ENCODE measurements at regions not wholly inside any gene's neighbourhood (a gene's known extent, or its start where the extent isn't known, plus 50 kb on each side); places are given as distances from the start of the nearest gene placed in this dataset.

DNA sequence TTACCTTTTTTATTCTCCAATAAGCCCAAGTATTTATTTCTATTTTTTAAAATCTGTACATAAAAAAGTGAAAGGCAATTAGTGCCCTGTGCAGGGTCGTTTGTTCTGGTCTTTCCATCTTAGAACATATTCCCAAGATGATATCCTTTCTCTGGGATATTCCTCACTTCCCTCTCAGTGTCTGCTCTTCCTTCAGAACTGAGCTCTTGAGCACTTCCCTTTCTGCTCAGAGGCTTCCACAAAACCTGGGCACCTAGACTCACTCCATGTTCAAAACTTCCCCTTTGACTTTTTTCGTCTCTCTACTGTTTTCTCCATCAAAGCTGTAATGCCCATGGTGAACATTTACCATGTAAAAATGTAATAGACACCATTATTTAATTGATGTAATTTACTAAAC is 296.5 kb upstream of the TCF4 start:
- ChIA-PET CTCF (interaction anchor here (0.8 kb wide), 2 partner anchors 23 to 650 kb away, joined by 3 read pairs; no protein-coding TSS in a partner anchor), POLR2A (no interaction called here)
- Histone ChIP-seq H3K9me3 (ENCODE audit: control insufficient read depth, insufficient read depth, low read depth, low read length) (no peaks in the 10 kb centered on the region), H3K4me3 (ENCODE audit: low read depth, low read length) (no peak overlapping the region), H3K36me3 (ENCODE audit: control insufficient read depth in 2 of 2, insufficient read depth in 1 of 2, low read length in 2 of 2) (no peaks in the 10 kb centered on the region), H3K27ac (ENCODE audit: extremely low read depth, low read depth, low read length) (no peak overlapping the region), H3K4me1 (ENCODE audit: control insufficient read depth, insufficient read depth, low read length) (no peaks in the 10 kb centered on the region)
- TF ChIP-seq ZNF791 (tag by site-specific recombination; IDR thresholded peaks at IDR 0.05) (no peak), ZBTB20 (tag by site-specific recombination; IDR thresholded peaks at IDR 0.05) (no peak), ZNF37A (tag by site-specific recombination; IDR thresholded peaks at IDR 0.05) (no peak), REPIN1 (tag by site-specific recombination; IDR thresholded peaks at IDR 0.05; ENCODE audit: low read depth) (no peak), ZNF311 (tag by site-specific recombination; IDR thresholded peaks at IDR 0.05; ENCODE audit: borderline replicate concordance) (no peak)

- TF ChIP-seq PBX3 (CRISPR knock-in tag; IDR thresholded peaks at IDR 0.05) = no peak
- no peak for TF ChIP-seq ZNF155 (tag by site-specific recombination; IDR thresholded peaks at IDR 0.05)
- TF ChIP-seq GLI4 (tag by site-specific recombination; IDR thresholded peaks at IDR 0.05) = no peak
- no peak for TF ChIP-seq PRDM1 (tag by site-specific recombination; IDR thresholded peaks at IDR 0.05)
- TF ChIP-seq ZBTB17 (tag by site-specific recombination; IDR thresholded peaks at IDR 0.05) = no peak
- no peak for TF ChIP-seq ZNF843 (tag by site-specific recombination; IDR thresholded peaks at IDR 0.05)
- no peak for TF ChIP-seq YY2 (tag by site-specific recombination; IDR thresholded peaks at IDR 0.05)
- no peak for TF ChIP-seq ZNF660 (tag by site-specific recombination; IDR thresholded peaks at IDR 0.05)
- no peak for TF ChIP-seq ZNF184 (tag by site-specific recombination; IDR thresholded peaks at IDR 0.05)
- no peak for TF ChIP-seq ZNF624 (tag by site-specific recombination; IDR thresholded peaks at IDR 0.05)
- TF ChIP-seq CTCF (tag by site-specific recombination; IDR thresholded peaks at IDR 0.05) = no peak
- TF ChIP-seq ZNF548 (tag by site-specific recombination; IDR thresholded peaks at IDR 0.05) = no peak
- TF ChIP-seq ZNF214 (tag by site-specific recombination; IDR thresholded peaks at IDR 0.05; ENCODE audit: borderline replicate concordance) = no peak
- no peak for TF ChIP-seq ZNF701 (tag by site-specific recombination; IDR thresholded peaks at IDR 0.05)
- TF ChIP-seq ZNF26 (tag by site-specific recombination; IDR thresholded peaks at IDR 0.05) = no peak
- TF ChIP-seq EGR2 (tag by site-specific recombination; IDR thresholded peaks at IDR 0.05; ENCODE audit: low read depth) = no peak
- TF ChIP-seq ZBTB7A (tag by site-specific recombination; IDR thresholded peaks at IDR 0.05; ENCODE audit: low read depth) = no peak
- no peak for TF ChIP-seq ZNF112 (tag by site-specific recombination; IDR thresholded peaks at IDR 0.05)
- TF ChIP-seq ZNF600 (tag by site-specific recombination; IDR thresholded peaks at IDR 0.05) = no peak
- TF ChIP-seq WT1 (tag by site-specific recombination; IDR thresholded peaks at IDR 0.05) = no peak
- Histone ChIP-seq H3K4me3 (ENCODE audit: low read depth, low read length) (no peak overlapping the region), H3K36me3 (ENCODE audit: control insufficient read depth in 2 of 2, insufficient read depth in 1 of 2, low read length in 2 of 2) (no peaks in the 10 kb centered on the region), H3K4me1 (ENCODE audit: control insufficient read depth, insufficient read depth, low read length) (no peaks in the 10 kb centered on the region), H3K9me3 (ENCODE audit: control insufficient read depth, insufficient read depth, low read depth, low read length) (no peaks in the 10 kb centered on the region), H3K27ac (ENCODE audit: extremely low read depth, low read depth, low read length) (no peak overlapping the region)
- ChIA-PET CTCF (interaction anchor here (0.9 kb wide), 1 partner anchor 29 kb away, joined by 3 read pairs; no protein-coding TSS in a partner anchor), POLR2A (no interaction called here)
These were observed 292.6 kb upstream of the TCF4 start for GRCh38 chr18:55880617-55881016.
